HG03060 (cell line): ENCODE measurements at regions not wholly inside any gene's neighbourhood (a gene's known extent, or its start where the extent isn't known, plus 50 kb on each side); places are given as distances from the start of the nearest gene placed in this dataset.

Experiments used
- ATAC-seq: cut with Tn5 transposase; IDR thresholded peaks from one replicate; pipeline ENCODE4 v1.9.1; 2021; ENCODE audit warnings: low read depth, moderate number of reproducible peaks; ENCODE audit not compliant: unreplicated experiment

- ATAC-seq = no peak
Measured at GRCh38 chr2:164314148-164314547, 307.1 kb downstream of the GRB14 start.

DNA sequence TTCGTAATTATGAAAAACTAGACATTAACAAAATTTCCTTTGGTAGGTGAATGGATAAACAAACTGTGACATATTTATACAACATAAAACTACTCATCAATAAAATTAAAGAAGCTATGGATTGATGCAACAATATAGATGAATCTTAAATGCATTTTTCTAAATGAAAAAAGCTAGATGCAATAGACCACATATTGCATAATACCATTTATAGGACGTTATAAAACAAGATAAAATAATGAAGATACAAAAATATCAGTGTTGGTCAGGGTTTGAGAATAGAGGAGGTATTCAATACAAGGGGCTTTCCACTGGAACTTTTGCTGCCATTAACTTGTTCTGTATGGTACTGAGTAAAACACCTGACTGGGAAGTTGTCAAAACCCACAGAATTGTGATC lies 314.4 kb downstream of the GRB14 start:
- no peak for ATAC-seq

DNA sequence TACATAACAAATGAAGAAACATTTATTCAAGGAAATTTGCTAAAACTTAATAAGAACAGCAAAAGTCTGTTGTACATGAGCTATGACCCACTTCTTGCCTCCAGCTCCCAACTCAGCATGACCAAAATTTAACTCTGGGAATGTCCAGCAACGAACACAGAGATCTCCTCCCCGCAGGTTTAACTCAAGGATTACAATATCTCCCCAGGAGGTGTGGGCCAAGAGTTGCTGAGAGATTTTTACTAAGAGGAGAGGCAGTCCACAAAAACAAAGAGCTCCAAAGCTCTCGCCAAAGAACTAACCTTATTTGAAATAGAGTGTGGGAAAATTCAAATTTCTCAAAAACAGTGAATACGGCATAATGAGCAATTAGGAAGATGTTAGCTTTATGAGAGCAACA lies 318.5 kb downstream of the GRB14 start:
- no peak for ATAC-seq

GRCh38 chr2:164288235-164288634 lies 333.0 kb downstream of the GRB14 start:
- no peak for ATAC-seq

DNA sequence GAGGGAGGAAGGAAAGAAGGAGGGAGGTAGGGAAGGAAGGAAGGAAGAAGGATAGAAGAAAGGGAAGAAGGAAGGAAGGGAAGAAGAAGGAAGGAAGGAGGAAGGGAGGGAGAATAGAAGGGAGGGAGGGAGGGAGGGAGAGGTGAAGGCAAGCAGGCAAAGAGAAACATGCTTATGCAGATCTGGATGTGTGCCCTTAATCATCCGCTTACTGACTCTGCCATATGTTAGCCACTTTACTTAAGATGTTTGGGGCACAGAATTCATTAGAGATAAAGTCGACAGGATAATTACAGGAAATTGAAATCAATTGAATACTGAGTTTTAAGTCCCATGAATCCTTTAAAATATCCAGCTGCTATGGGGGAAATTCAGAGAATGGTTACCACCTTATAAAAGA lies 334.2 kb downstream of the GRB14 start:
- ATAC-seq = no peak

DNA sequence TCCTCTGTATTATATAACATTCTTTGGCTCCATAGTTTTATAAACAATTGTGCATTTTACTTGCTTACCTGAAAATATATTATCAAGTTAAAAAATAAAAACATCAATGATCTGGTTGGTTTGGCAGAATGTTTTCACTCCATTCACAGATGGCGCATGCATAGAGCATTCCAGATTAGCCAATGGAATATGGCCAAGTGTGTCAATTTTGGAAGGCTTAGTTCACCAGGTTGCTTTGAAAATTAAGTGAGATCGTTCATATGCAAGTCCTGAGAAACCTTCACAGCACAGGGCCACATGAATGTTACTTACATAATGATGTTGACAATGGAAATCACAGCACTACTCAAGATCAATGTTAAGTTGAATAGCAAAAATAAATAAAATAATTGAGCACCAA lies 335.7 kb downstream of the GRB14 start:
- ATAC-seq = no peak

DNA sequence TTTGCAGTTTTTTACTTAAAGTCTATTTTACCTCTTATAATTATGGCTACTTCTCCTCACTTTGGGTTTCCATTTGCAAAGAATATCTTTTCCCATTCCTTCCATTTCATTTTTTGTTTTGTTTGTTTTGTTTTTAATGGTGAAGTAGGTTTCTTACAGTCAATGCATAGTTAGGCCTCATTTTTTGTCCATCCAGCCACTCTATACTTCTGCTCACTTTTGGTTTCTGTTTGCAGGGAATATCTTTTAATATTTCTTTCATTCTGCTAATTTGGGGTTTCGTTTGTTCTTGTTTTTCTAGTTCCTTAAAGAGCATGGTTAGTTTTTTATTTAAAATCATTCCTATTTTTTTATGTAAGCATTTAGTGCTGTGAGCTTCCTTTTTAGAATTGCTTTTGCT lies 339.4 kb downstream of the GRB14 start:
- ATAC-seq = no peak

- no peak for ATAC-seq
Measured at GRCh38 chr2:164275659-164276058, 345.6 kb downstream of the GRB14 start.

DNA sequence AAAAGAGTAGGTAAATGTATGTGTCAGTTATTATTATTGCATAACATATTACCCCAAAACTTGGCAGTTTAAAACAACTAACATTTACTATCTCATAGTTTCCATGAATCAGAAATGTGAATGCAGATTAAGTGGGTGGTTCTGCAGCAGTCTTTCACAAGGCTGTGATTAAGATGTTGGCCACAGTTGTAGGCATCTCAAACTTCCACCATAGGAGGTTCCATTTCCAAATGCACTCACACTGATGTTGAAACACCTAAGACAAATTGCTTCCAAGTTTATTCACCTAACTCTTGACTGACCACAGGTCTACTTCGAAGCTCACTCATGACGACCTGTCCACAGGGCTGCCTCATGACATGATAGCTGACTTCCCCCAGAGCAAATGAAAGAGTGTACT lies 360.8 kb downstream of the GRB14 start:
- ATAC-seq = no peak

DNA sequence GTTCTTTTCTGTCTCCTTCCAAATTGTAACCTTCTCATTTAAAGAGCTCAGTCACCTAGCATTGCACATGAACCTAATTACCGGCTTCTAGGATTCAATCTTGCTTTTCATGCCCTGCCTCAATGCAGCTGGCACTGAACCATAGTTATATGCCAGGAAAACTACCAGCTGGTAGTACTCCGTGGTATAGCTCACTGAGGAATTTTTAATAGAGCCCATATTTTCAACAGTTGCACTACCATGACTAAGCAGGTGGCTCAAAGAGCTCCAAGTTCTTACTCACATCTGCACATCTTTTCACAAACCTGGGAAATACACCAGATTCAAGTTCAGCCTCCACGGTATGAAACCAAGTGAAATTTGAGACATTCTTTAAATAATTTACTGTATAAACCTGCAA lies 363.5 kb downstream of the GRB14 start:
- no peak for ATAC-seq

DNA sequence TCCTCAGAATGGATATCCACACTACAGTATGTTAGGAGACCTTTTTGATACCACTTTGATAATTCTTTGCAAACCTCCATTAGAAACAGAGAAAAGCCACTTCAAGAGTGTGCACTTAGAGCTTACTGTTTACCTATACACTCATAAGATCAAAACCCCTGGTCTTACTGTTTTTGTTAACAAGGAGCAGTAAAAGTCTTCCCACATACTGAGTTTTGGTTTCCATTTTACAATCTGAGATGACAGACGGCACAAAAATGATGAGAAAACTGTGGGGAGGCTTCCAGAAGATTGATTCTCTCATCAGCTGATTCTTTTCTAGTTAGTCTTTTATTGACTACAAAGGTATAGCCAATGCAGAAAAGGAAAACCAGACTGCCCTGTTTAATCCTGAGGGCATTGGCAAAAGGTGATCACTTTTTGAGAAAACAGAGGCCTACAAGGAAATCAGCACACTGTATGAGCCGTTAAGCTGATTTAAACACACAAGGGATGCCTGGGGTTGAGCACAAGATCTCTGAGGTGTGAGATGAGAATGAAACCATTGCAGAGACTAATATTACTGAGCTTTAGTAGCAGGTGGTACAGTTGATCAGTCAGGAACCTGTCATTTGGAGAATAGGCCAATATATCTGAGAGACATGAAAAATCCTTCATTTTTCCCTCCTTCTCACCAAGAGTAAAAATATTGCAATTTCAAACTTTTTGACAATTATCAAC lies 368.6 kb downstream of the GRB14 start:
- ATAC-seq = peak; percentile 69

GRCh38 chr2:164243315-164243714 lies 378.0 kb downstream of the GRB14 start:
- no peak for ATAC-seq

- no peak for ATAC-seq
Measured at GRCh38 chr2:164242409-164242808, 378.9 kb downstream of the GRB14 start.

DNA sequence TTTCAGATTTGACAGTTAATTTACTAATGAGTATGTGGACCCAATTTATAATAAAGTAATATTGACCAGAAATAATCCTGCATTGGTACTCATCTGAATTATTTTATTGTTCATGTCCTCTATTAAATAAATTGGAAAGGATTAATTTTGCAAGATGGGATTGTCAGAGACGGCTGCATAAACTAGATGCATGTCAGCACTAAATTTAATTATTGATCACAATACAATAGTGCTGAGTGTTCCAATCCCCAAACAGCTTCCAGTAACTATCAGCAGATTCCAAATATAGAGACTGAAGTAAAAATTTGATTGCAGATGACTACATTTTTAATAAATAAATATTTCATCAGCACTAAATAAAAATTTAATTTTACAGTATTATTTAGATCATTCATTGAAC lies 387.2 kb downstream of the GRB14 start:
- no peak for ATAC-seq

GRCh38 chr2:164224007-164224406 lies 397.3 kb downstream of the GRB14 start:
- no peak for ATAC-seq

- ATAC-seq = no peak
Measured at GRCh38 chr2:164221473-164221872, 399.8 kb downstream of the GRB14 start.

- no peak for ATAC-seq
Measured at GRCh38 chr2:164220265-164220664, 401.0 kb downstream of the GRB14 start.

GRCh38 chr2:164213916-164214315 lies 407.4 kb downstream of the GRB14 start:
- ATAC-seq = no peak

- no peak for ATAC-seq
Measured at GRCh38 chr2:164205347-164205746, 415.9 kb downstream of the GRB14 start.

DNA sequence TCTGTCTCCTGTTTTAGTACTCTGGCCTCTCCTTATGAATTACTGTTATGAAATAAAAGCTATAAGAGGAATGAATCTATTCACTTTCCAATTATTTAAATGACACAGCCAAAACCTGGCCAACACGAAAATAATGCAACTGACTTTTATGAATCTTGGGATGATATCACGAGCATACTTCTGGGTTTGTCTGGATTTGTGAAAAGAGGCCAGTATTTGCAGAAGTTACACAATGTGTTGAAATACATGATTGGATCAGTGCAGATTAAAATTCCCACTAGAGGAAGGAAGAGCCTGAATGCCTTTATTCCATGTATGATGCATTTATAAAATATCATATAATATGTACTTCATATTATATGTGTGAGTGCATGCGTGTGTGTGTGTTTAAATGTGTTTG lies 418.2 kb downstream of the GRB14 start:
- ATAC-seq = no peak

DNA sequence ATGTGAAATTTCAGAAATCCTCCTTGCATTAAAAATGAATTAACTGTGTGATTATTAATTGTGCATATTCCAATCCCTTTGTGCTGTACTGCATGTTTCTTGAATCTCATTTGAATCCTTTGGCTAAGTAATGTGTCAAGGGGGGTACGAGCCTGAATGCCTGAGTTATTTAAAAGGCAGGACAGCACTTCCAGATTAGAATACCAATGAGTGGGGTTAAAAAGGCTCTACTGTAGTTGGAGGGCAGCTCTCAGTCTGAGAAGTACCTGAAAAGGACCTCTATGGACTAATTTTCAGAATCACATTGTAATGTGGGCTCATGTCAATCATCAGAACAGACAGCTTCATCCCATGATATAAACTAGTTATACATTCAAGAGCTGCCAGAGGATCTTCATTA lies 423.0 kb downstream of the GRB14 start:
- no peak for ATAC-seq

DNA sequence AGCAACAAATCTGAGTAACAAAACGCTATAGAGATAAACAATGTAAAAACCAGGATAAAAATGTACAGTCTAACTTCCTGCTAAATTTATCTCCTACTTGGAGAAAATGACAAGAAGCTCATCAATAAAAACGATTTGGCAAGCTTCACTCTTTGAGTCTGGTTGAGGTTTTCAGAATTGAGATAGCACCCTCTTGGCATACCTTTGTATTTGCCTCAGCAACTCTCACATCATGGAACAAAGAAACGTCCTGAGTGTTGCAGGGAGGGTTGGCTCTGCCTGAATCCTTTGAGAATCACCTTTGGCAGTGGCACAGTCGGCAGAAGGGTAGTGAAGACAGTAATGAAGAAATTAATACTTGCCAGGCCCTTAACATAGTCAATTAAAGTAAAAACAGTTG lies 430.6 kb downstream of the GRB14 start:
- no peak for ATAC-seq

- ATAC-seq = no peak
Measured at GRCh38 chr2:164189851-164190250, 431.4 kb downstream of the GRB14 start.
